Stimulated activated CD8-positive, alpha-beta memory T cell treated with anti-CD3 and anti-CD28 coated beads, Interleukin-15, amount 100 ng/mL, for 1 hour (primary cell): ENCODE measurements at regions not wholly inside any gene's neighbourhood (a gene's known extent, or its start where the extent isn't known, plus 50 kb on each side); places are given as distances from the start of the nearest gene placed in this dataset.

ENCODE experiments used
- DNase-seq: peaks from one replicate; pipeline ENCODE4 v3.0.0-alpha.2; 2020; ENCODE audit warnings: low read depth

GRCh38 chr18:45228796-45229388, 386.4 kb upstream of the SLC14A2 start:
- no peak for DNase-seq

- no peak for DNase-seq
Measured at GRCh38 chr18:45231617-45232016, 383.7 kb upstream of the SLC14A2 start.

- no peak for DNase-seq
Measured at GRCh38 chr18:45232061-45232460, 383.2 kb upstream of the SLC14A2 start.

GRCh38 chr18:45236676-45237075, 378.6 kb upstream of the SLC14A2 start:
- DNase-seq, result no peak

GRCh38 chr18:45237343-45238098, 377.8 kb upstream of the SLC14A2 start:
- no peak for DNase-seq

- no peak for DNase-seq
Measured at GRCh38 chr18:45241271-45241670, 374.0 kb upstream of the SLC14A2 start.

- no peak for DNase-seq
Measured at GRCh38 chr18:45241982-45242565, 373.2 kb upstream of the SLC14A2 start.

GRCh38 chr18:45243340-45244110, 371.8 kb upstream of the SLC14A2 start:
- no peak for DNase-seq

- DNase-seq, result no peak
Measured at GRCh38 chr18:45245091-45245511, 370.2 kb upstream of the SLC14A2 start.

- no peak for DNase-seq
Measured at GRCh38 chr18:45248240-45248903, 366.9 kb upstream of the SLC14A2 start.

- no peak for DNase-seq
Measured at GRCh38 chr18:45249246-45249661, 366.0 kb upstream of the SLC14A2 start.

GRCh38 chr18:45250479-45250878, 364.8 kb upstream of the SLC14A2 start:
- no peak for DNase-seq

- DNase-seq, result no peak
Measured at GRCh38 chr18:45251236-45251635, 364.0 kb upstream of the SLC14A2 start.

- DNase-seq, result no peak
Measured at GRCh38 chr18:45252474-45252873, 362.8 kb upstream of the SLC14A2 start.

GRCh38 chr18:45253056-45253565, 362.2 kb upstream of the SLC14A2 start:
- no peak for DNase-seq

- DNase-seq, result no peak
Measured at GRCh38 chr18:45253973-45254708, 361.1 kb upstream of the SLC14A2 start.

GRCh38 chr18:45254709-45255082, 360.6 kb upstream of the SLC14A2 start:
- DNase-seq, result no peak

- DNase-seq, result no peak
Measured at GRCh38 chr18:45255197-45255890, 359.9 kb upstream of the SLC14A2 start.

GRCh38 chr18:45260125-45260524, 355.2 kb upstream of the SLC14A2 start:
- no peak for DNase-seq

- no peak for DNase-seq
Measured at GRCh38 chr18:45266023-45266422, 349.3 kb upstream of the SLC14A2 start.

- DNase-seq, result no peak
Measured at GRCh38 chr18:45267622-45268021, 347.7 kb upstream of the SLC14A2 start.
